Hippocampal formation (tissue), 2 donors: ENCODE measurements at regions not wholly inside any gene's neighbourhood (a gene's known extent, or its start where the extent isn't known, plus 50 kb on each side); places are given as distances from the start of the nearest gene placed in this dataset.

Experiments
- DNase-seq, 2 donors: peaks; one replicate each; lab custom pipeline; 2025; lab: John Stamatoyannopoulos, UW

DNA sequence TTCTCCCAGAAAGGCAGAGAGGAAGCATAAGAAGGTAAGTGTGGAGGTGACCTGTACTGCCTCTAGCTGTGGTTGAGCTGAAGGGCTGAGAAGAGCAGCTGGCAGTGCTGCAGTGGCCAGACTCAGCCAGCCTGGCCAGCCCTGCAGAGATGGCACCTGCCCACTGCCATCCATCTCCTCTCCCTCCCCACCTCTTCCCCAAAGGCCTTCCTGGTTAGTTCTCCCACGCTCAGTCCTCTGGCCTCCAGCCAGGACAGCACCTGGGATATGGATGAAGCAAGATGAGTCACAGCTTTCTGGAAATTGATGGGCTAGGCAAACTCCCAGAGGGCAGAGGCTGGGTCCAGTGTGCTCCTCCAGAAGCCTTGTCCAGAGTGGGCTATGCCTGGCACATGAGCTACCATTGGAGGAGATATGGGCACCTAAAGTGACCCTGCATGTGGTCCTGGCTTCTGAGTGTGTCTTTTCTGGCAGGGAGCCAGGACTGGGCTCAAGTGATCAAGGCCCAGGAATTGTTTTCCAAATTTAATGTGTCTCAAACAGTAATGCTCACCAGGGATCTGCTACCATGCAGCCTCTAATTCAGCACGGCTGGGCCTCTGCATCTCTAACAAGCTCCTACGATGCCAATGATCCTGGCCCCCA lies 81.0 kb upstream of the CACUL1 start:
- DNase-seq: no peak

DNA sequence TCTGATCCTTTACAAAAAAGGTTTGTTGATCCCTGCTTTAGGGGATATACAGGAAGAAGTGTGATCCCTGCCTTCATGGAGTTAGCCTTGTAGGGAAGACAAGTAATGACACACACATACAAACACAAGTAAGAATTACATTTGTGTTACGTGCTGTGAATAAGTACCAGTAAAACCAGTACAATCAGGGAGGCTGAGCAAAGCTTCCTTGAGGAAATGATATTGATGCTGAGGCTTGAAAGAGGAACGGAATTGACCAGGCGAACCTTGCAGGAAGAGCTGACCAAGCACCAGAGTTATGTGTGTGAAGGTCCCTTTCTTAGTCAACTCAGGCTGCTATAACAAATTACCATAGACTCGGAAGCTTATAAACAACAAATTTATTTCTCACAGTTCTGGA lies 83.6 kb upstream of the CACUL1 start:
- no peak for DNase-seq

DNA sequence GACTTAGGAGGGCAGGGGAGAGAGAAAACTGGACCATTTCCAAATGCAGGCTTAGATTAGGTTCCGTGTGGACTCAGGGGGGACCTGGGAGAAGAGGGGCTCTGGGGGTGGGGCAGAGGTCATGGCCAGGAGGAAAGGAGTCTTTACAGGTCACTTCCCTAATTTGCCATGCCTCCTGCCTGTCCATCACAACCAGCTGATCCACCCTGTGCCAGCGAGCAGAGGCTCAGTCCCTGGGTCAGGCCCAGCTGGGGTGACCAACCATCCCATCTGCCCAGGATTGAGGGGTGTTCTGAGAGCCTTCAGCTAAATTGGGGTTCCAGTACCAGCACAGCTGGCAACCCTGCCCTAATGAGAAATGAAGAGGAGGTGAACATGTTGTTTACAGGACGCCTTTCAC lies 84.6 kb upstream of the CACUL1 start:
- no peak for DNase-seq

- no peak for DNase-seq
These were observed 85.5 kb upstream of the CACUL1 start for GRCh38 chr10:118840071-118840775.

- no peak for DNase-seq
These were observed 86.2 kb upstream of the CACUL1 start for GRCh38 chr10:118840776-118841468.

DNA sequence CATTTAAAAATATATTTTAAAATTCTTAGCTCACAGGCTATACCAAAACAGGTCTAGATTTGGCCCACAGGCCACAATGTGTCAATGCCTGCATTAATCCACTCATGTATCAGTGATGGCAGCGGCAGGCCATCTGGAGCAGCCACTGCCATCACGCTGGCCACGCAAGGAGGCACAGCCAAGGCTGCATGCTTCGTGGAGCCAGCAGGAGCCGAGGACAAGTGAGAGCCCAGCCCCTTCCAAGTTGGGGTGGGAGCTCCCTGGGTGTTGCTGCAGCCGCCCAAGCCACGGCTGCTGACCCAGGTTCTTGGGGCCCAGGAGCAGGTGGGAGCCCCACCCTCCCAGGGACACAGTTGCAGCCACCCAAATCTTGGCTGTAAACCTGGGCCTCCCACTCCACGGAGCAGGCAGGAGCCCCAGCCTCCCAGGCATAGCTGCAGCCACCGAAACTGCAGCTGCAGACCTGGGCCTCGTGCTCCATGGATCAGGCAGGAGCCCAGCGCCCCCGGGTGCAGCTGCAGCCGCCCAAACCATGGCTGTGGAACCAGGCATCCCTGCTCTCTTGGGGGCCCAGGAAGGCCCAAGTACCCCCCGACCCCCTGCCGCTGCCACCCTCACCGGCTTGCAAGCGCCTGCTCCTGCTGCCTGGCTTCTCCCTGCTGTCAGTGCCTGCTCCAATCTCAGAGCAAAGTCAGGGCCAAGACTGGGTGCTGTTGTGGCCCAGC lies 87.3 kb upstream of the CACUL1 start:
- DNase-seq: no peak

DNA sequence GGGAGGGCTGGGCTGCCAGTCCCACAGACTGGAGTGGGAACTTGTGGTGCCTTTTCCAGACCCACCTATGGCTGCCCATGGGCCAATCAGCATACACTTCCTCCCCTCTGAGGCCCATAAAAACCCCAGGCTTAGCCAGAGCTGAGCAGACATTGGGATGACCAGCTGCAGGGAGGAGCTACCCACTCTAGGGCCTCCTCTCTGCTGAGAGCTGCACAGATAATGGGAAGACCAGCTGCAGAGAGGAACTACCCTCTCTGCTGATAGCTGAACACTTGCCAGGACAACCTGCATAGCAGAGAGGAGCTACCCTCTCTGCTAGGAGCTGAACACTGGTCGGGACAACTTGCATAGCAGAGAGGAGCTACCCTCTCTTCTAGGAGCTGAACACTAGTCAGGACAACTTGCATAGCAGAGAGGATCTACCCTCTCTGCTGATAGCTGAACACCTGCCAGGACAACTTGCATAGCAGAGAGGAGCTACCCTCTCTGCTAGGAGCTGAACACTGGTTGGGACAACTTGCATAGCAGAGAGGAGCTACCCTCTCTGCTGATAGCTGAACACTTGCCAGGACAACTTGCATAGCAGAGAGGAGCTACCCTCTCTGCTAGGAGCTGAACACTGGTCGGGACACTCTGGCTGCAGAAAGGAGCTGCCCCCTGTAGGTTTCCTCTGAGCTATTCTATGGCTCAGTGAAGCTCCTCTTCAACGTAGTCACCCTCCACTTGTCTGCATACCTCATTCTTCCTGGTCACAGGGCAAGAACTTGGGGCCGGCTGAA lies 88.3 kb upstream of the CACUL1 start:
- no peak for DNase-seq

GRCh38 chr10:118843647-118844265 lies 89.0 kb upstream of the CACUL1 start:
- no peak for DNase-seq

DNA sequence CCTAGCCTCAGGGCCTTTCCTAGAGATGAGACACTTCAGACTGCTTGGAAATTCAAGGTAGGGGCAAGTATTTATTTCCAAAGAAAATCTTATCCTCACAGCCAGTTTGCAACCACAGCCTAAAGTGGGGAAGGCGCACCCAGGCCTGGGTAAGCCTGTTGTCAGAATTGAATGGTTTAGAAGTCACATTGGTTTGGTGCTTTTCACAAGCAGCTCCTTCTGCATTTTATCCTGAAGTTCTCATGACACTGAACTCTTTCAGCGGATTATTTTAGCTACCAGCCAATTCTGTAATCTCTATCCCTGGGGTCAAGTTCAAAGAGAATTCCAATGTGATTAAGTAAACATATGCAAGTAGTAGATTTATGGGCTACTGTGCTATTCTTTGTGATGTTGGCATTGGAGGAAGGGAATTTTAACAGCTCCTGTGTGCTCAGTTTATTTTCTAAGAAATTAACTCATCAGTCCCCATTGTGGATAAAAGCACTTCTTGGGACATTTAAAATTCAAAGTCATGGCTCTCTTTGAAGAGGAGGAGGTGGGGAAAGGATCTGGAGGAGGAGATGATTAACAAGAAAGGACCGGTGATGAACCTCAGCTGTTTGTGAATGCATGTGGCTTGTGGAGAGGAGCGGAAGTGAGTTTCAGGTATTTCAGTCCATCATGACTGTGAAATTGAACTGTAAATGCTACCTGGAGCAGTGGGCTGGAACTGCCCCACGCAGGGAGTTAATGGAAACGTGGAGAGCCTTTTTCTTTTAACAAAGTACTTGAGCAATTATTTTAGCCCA lies 90.2 kb upstream of the CACUL1 start:
- no peak for DNase-seq

DNA sequence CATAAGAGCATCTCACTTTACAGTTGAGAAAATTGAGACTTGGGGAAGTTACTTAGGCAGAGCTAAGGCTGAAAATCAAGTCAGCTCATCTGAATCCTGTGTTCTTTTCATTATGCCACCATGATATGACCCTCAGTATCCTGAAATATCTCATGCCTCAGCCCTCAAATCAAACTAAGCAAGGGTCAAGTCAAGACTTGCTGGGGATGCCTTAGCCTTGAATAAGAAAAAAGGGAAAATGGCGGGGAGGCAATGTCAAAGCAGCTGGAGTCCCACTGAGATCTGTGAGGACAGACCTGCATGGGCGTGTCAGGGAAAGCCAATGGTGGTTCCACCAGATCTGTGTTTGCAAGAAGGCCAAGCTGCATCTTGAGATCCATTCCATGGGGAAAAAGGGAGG lies 91.0 kb upstream of the CACUL1 start:
- DNase-seq: no peak

DNA sequence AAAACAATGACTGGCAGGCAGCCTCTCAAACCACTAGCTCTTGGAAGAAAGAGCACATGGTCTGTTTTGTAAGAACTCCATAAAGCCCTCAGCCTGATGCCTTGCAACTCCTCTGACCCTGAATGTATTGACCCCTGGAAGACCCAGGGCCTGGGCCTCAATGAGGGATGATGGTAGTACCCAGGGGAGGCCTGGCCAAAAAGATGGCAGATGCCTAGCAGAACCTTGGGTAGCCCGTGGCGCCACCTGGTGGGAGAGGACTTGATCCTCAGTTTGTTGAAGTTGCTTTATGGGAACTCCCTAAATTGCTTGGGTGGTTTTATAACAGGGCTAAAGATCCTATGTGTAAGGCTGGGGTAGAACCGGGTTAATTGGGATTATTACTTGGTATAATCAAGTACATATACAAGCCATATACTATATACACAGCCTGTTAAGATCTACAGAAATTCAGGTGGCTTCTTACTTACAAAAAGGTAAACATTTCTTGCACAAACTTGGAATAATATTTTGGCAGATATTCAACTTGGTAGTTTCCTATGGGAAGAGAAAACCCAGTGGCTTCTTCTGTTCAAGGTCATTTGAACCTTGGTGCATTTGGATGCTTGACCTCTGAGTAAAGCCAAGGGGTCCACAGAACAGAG lies 95.8 kb upstream of the CACUL1 start:
- DNase-seq: no peak

DNA sequence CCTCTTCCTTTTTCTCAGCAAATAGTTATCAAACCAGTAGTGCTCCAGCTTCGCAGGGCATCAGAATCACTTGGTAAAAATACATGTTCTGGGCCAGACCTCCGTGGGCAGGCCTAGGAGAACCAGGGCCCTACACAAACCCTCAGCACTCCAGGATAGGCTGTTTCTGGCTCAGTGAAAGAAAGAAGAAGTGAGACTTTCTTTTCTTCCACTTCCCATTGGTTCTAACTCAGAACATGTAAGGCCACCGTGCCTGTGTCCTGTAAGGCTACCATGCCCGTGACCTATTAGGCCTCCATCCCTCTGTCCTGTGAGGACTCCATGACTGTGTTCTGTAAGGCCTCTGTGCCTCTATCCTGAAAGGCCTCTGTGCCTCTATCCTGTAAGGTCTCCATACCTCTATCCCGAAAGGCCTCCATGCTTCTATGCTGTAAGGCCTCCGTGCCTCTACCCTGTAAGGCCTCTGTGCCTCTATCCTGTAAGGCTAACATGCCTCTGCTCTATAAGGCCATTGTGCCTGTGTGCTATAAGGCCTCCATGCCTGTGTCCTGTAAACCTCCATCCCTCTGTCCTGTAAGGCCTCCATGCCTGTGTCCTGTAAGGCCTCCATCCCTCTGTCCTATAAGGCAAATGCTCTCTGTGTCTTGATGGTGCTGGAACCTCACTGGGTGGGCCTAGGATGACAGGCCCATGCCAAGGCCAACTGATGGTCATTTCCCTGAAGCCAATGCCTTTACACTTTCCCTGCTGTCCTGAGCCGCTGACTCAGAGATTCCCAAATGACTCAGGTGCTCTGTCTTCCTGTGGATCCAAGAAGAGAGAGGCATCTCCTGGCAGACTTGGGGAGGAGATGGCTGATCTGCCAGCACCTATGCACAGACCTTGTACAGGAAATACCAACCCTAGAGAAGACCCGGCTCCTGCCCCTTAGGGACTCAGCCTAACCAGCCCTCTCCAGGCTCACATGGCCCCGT lies 96.6 kb upstream of the CACUL1 start:
- no peak for DNase-seq

- DNase-seq: no peak
These were observed 99.1 kb upstream of the CACUL1 start for GRCh38 chr10:118853916-118854315.

DNA sequence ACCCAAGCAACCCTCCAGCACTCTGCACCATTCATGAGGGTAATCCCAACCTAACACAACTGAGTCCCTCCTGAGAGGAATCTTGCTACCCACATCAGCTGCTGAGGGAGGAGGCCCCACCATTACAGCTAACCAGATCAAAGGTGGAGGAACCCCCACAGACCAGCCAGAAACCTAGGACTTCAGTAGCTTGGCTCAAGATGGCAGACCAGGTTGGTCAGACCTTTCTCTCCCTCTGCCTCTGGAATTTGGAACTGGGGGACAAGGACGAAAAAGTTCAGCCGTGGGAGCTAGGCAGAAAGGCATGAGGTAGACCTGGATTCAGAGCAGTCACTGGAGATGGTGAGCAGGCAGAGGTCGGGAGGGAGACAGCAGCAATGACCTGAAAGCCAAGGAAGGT lies 101.3 kb upstream of the CACUL1 start:
- DNase-seq: no peak

DNA sequence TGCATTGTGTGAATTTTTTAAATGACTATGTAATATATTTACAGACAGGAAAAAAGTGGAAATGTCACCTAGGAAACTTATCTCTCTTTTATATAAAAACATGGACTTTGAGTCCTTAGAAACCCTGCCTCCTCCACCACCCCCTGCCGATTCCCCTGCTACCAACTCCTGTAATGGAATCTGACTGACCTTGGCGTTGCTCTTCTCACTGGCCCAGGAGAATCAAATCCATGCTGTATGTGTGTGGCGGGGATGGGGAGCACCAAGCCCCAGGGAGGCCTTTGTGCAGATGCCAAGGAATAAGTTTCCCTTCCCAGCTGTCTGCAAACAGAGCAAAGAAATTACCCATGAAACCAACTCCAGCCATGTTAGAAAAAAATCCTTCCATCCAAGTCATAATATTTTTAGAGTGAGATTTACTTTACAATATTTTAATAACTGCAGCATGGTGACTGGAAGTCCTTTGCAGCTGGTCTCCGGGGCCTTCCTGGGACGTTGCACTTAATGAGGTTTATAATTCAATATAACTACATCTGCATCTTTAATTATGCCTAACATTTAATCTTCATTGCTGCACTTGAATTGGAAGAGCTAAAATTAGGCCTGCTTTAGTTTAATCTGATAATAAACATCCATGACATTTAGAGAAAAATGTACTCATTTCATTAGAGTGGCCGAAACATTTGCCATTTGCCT lies 111.4 kb upstream of the CACUL1 start:
- DNase-seq: no peak

DNA sequence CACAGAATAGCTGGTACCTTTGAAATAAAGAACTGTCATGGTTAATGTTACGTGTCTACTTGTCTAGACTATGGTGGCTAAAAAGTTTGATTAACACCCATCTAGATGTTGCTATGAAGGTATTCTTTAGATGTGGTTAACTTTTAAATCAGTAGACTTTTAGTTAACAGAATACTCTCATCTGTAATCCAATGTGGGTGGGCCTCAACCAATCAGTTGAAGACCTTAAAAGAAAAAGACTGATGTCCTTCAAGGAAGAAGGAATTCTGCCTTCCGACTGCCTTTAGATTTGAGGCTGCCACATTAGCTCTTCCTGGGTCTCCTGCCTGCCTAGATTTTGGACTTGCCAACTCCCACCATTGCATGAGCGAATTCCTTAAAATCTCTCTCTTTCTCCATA lies 113.0 kb upstream of the CACUL1 start:
- DNase-seq: no peak

- no peak for DNase-seq
These were observed 113.8 kb upstream of the CACUL1 start for GRCh38 chr10:118868589-118868988.
